Liver (tissue), 8 donors: ENCODE measurements at regions not wholly inside any gene's neighbourhood (a gene's known extent, or its start where the extent isn't known, plus 50 kb on each side); places are given as distances from the start of the nearest gene placed in this dataset.

Experiments used
- DNase-seq: peaks from one replicate; pipeline ENCODE4 v3.0.0-alpha.2; 2017; ENCODE audit warnings: low spot score
- H3K27ac ChIP-seq, 2 donors: one replicate each; pipeline ENCODE4 v1.7.0; 2013; ENCODE audit warnings: inconsistent platforms in 2 of 2, low read length in 2 of 2, control low read depth in 1 of 2, low read depth in 1 of 2, mild to moderate bottlenecking in 1 of 2
- H3K27me3 ChIP-seq, 4 donors: one replicate each; pipeline versions ENCODE4 v1.6.1 to v1.7.0; 2013; ENCODE audit warnings: low read length in 3 of 4, inconsistent platforms in 1 of 4, mild to moderate bottlenecking in 1 of 4, moderate library complexity in 1 of 4; ENCODE audit not compliant: control insufficient read depth in 4 of 4, insufficient read depth in 4 of 4
- H3K36me3 ChIP-seq, 4 donors: one replicate each; pipeline versions ENCODE4 v1.6.1 to v1.7.0; 2013; ENCODE audit warnings: low read length in 3 of 4, mild to moderate bottlenecking in 3 of 4, low read depth in 1 of 4, moderate library complexity in 1 of 4; ENCODE audit not compliant: control insufficient read depth in 4 of 4, insufficient read depth in 3 of 4
- H3K4me1 ChIP-seq, 4 donors: one replicate each; pipeline versions ENCODE4 v1.6.1 to v1.7.0; 2013; ENCODE audit warnings: low read length in 3 of 4, mild to moderate bottlenecking in 3 of 4, moderate library complexity in 1 of 4; ENCODE audit not compliant: control insufficient read depth in 4 of 4, insufficient read depth in 4 of 4
- H3K4me3 ChIP-seq, 3 donors: one replicate each; pipeline versions ENCODE4 v1.6.1 to v1.7.0; 2013; ENCODE audit warnings: low read length in 3 of 3, control low read depth in 1 of 3, low read depth in 1 of 3, mild to moderate bottlenecking in 1 of 3
- H3K9ac ChIP-seq, 2 donors: one replicate each; pipeline ENCODE4 v1.7.0; 2013; ENCODE audit warnings: low read length in 2 of 2, mild to moderate bottlenecking in 2 of 2, moderate library complexity in 2 of 2, control low read depth in 1 of 2, low read depth in 1 of 2
- H3K9me3 ChIP-seq, 4 donors: one replicate each; pipeline versions ENCODE4 v1.6.1 to v1.7.0; 2013; ENCODE audit warnings: low read length in 3 of 4; ENCODE audit not compliant: control insufficient read depth in 4 of 4
- CTCF ChIP-seq: fragments of 150-350 bp; IDR thresholded peaks from 2 replicates; pipeline ENCODE4 v1.5.1; 2017; ENCODE audit warnings: improper control_type of control experiment, low read depth, low read length; ENCODE audit not compliant: missing input control
- EGR1 ChIP-seq, 2 donors: IDR thresholded peaks; 2 replicates each; pipeline ENCODE4 v1.6.1; 2016 to 2018; ENCODE audit warnings: antibody characterized with exemption in 2 of 2, low read depth in 2 of 2
- FOXA2 ChIP-seq: IDR thresholded peaks from 2 replicates; pipeline ENCODE4 v1.6.1; 2016; ENCODE audit warnings: antibody characterized with exemption
- GABPA ChIP-seq, 2 donors: IDR thresholded peaks in 1 of 2; conservative IDR thresholded peaks in 1 of 2; 2 replicates each; pipeline ENCODE4 v1.6.1; 2016; ENCODE audit warnings: antibody characterized with exemption in 2 of 2, mild to moderate bottlenecking in 1 of 2, moderate library complexity in 1 of 2
- HNF4A ChIP-seq, 2 donors: conservative IDR thresholded peaks; 2 replicates each; pipeline ENCODE4 v1.6.1; 2016; ENCODE audit warnings: antibody characterized with exemption in 2 of 2, mild to moderate bottlenecking in 2 of 2
- HNF4G ChIP-seq: IDR thresholded peaks from 2 replicates; pipeline ENCODE4 v1.6.1; 2016; ENCODE audit warnings: antibody characterized with exemption
- NR2F2 ChIP-seq: IDR thresholded peaks from 2 replicates; pipeline ENCODE4 v1.6.1; 2016; ENCODE audit warnings: antibody characterized with exemption
- REST ChIP-seq: IDR thresholded peaks from 2 replicates; pipeline ENCODE4 v1.6.1; 2016; ENCODE audit warnings: antibody characterized with exemption, mild to moderate bottlenecking
- RXRA ChIP-seq, 2 donors: IDR thresholded peaks; 2 replicates each; pipeline ENCODE4 v1.6.1; 2017 to 2018; ENCODE audit warnings: antibody characterized with exemption in 2 of 2, mild to moderate bottlenecking in 1 of 2
- SP1 ChIP-seq: IDR thresholded peaks from 2 replicates; pipeline ENCODE4 v1.6.1; 2018; ENCODE audit warnings: antibody characterized with exemption, mild to moderate bottlenecking
- YY1 ChIP-seq: IDR thresholded peaks from 2 replicates; pipeline ENCODE4 v1.6.1; 2016; ENCODE audit warnings: antibody characterized with exemption, mild to moderate bottlenecking
- WGBS: extraction: QIAGEN DNeasy Blood & Tissue Kit; methylation state at CpG from one replicate; pipeline ENCODE4 v1.1.7; 2013; 5-methylcytosine and 5-hydroxymethylcytosine counted together
- TF ChIP-seq, protein P1 (sequence below): IDR thresholded peaks from 2 replicates; pipeline ENCODE4 v1.6.1; 2016; ENCODE audit warnings: antibody characterized with exemption
- TF ChIP-seq, protein P2 (sequence below): IDR thresholded peaks from 2 replicates; pipeline ENCODE4 v1.6.1; 2016; ENCODE audit warnings: antibody characterized with exemption
- TF ChIP-seq, protein P3 (sequence below): IDR thresholded peaks from 2 replicates; pipeline ENCODE4 v1.6.1; 2016; ENCODE audit warnings: antibody characterized with exemption
- donor health status: healthy.
- donor health status: healthy.
- donor health status: healthy.
- donor health status: healthy.
- donor health status: healthy.

DNA sequence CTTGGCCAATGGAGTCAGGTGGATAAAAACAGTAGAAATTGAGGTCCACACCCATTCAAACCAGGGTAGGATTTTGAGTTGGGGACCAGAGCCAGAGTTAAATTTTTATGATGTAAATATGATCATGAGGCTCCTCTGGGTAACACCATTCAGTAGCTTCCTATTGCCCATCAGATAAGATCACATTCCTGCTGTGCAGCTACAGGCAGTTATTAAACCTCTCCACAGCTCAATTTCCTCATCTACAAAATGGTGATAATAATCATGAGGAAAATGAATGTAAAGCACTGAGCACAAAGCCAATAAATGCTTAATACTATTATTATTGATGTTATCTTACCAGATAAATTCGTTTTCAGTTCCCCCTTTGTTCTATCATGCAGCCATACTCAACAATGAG, 432.0 kb downstream of the CAAP1 start (continued):
- TF ChIP-seq, protein P1, sequence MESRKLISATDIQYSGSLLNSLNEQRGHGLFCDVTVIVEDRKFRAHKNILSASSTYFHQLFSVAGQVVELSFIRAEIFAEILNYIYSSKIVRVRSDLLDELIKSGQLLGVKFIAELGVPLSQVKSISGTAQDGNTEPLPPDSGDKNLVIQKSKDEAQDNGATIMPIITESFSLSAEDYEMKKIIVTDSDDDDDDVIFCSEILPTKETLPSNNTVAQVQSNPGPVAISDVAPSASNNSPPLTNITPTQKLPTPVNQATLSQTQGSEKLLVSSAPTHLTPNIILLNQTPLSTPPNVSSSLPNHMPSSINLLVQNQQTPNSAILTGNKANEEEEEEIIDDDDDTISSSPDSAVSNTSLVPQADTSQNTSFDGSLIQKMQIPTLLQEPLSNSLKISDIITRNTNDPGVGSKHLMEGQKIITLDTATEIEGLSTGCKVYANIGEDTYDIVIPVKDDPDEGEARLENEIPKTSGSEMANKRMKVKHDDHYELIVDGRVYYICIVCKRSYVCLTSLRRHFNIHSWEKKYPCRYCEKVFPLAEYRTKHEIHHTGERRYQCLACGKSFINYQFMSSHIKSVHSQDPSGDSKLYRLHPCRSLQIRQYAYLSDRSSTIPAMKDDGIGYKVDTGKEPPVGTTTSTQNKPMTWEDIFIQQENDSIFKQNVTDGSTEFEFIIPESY: no peak
- no peak for TF ChIP-seq CTCF
- no peak for TF ChIP-seq SP1

- WGBS: 61% methylated on average over 2 of the region's 2 CpGs
- Histone ChIP-seq H3K27me3 (no peaks in the 10 kb centered on the region), H3K4me3 (no peak overlapping the region), H3K27ac (no peak overlapping the region), H3K36me3 (no peaks in the 10 kb centered on the region), H3K9me3 (no peaks in the 10 kb centered on the region), H3K4me1 (no peaks in the 10 kb centered on the region), H3K9ac (no peak overlapping the region)
- DNase-seq: no peak
- TF ChIP-seq, protein P2, sequence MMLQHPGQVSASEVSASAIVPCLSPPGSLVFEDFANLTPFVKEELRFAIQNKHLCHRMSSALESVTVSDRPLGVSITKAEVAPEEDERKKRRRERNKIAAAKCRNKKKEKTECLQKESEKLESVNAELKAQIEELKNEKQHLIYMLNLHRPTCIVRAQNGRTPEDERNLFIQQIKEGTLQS: no peak
- TF ChIP-seq RXRA (IDR thresholded peaks at IDR 0.05) (no peak), HNF4G (no peak), EGR1 (IDR thresholded peaks at IDR 0.05; ENCODE audit: low read depth in 2 of 2) (no peak), GABPA (IDR thresholded peaks at IDR 0.05 in 1 of 2, conservative IDR thresholded peaks at IDR 0.05 in 1 of 2) (no peak), HNF4A (conservative IDR thresholded peaks at IDR 0.05) (no peak), CTCF (no peak), NR2F2 (no peak), SP1 (no peak), FOXA2 (no peak), REST (no peak), YY1 (no peak)
- TF ChIP-seq, protein P3, sequence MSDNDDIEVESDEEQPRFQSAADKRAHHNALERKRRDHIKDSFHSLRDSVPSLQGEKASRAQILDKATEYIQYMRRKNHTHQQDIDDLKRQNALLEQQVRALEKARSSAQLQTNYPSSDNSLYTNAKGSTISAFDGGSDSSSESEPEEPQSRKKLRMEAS: no peak
These were observed 432.6 kb downstream of the CAAP1 start for GRCh38 chr9:26459959-26460358.
